ENCODE measurements at regions not wholly inside any gene's neighbourhood (a gene's known extent, or its start where the extent isn't known, plus 50 kb on each side); places are given as distances from the start of the nearest gene placed in this dataset.

DNA sequence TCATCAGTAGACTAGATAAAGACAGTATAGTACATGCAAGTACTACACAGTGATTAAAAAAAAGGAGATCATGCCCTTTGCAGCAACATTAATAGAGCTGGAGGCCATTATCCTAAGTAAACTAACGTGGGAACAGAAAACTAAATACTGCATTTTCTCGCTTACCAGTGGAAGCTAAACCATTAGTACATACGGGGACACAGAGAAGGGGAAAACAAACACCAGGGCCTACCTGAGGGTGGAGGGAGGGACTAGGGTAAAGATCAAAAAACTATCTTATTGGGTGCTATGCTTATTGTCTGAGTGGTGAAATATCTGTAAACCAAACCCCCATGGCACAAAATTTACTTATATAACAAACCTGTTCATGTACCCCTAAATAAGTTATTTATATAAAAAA, 836.9 kb downstream of the SH3BGRL start (continued):
- TF ChIP-seq REST (tag by site-specific recombination; IDR thresholded peaks at IDR 0.05) = no peak
- TF ChIP-seq ZNF366 (tag by site-specific recombination; conservative IDR thresholded peaks at IDR 0.05) = no peak

GRCh38 chrX:82041034-82041433, 839.1 kb downstream of the SH3BGRL start:
- TF ChIP-seq, protein P1, sequence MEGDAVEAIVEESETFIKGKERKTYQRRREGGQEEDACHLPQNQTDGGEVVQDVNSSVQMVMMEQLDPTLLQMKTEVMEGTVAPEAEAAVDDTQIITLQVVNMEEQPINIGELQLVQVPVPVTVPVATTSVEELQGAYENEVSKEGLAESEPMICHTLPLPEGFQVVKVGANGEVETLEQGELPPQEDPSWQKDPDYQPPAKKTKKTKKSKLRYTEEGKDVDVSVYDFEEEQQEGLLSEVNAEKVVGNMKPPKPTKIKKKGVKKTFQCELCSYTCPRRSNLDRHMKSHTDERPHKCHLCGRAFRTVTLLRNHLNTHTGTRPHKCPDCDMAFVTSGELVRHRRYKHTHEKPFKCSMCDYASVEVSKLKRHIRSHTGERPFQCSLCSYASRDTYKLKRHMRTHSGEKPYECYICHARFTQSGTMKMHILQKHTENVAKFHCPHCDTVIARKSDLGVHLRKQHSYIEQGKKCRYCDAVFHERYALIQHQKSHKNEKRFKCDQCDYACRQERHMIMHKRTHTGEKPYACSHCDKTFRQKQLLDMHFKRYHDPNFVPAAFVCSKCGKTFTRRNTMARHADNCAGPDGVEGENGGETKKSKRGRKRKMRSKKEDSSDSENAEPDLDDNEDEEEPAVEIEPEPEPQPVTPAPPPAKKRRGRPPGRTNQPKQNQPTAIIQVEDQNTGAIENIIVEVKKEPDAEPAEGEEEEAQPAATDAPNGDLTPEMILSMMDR (tag by site-specific recombination; IDR thresholded peaks at IDR 0.05) = no peak
- TF ChIP-seq ZNF24 (tag by site-specific recombination; IDR thresholded peaks at IDR 0.05) (no peak), ZBTB26 (tag by site-specific recombination; optimal IDR thresholded peaks at IDR 0.05) (no peak), RBAK (tag by site-specific recombination; IDR thresholded peaks at IDR 0.05) (no peak), ZNF280C (tag by site-specific recombination; IDR thresholded peaks at IDR 0.05) (no peak)
- ChIA-PET CTCF (no interaction called here), POLR2A (no interaction called here)
- no peak overlapping the region for H3K4me3 ChIP-seq (ENCODE audit: low read depth, low read length)
- no peaks in the 10 kb centered on the region; a peak in 1 of 3 replicates for H3K36me3 ChIP-seq (ENCODE audit: control insufficient read depth in 2 of 2, insufficient read depth in 1 of 2, low read length in 2 of 2)
- no peak overlapping the region for H3K27ac ChIP-seq (ENCODE audit: extremely low read depth, low read depth, low read length)
- H3K9me3 ChIP-seq (ENCODE audit: control insufficient read depth, insufficient read depth, low read depth, low read length) = no peaks in the 10 kb centered on the region; the same call in none of the 2 replicates
- no peaks in the 10 kb centered on the region for H3K4me1 ChIP-seq (ENCODE audit: control insufficient read depth, insufficient read depth, low read length)

DNA sequence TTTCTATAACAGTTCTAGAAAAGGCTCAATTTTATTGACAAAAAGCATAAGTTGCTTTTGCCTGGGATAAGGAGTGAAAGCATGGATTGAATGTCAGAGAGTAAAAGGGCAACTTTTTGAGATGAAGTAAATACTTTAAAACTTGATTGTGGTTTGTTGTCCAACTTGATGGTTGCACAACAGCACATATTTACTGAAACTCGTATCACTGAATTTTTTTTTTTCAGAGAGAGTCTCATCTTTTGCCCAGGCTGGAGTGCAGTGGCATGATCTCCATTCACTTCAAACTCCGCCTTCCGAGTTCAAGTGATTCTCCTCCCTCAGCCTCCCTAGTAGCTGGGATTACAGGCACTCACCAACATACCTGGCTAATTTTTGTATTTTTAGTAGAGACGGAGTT, 856.8 kb downstream of the SH3BGRL start:
- POLR2A ChIA-PET = no interaction called here
- Histone ChIP-seq H3K27ac (ENCODE audit: extremely low read depth, low read depth, low read length) (no peak overlapping the region), H3K4me1 (ENCODE audit: control insufficient read depth, insufficient read depth, low read length) (no peaks in the 10 kb centered on the region), H3K4me3 (ENCODE audit: low read depth, low read length) (no peak overlapping the region), H3K36me3 (ENCODE audit: control insufficient read depth in 2 of 2, insufficient read depth in 1 of 2, low read length in 2 of 2) (no peaks in the 10 kb centered on the region), H3K9me3 (ENCODE audit: control insufficient read depth, insufficient read depth, low read depth, low read length) (no peaks in the 10 kb centered on the region)
- CTCF ChIA-PET = no interaction called here
- TF ChIP-seq ZBTB1 (tag by site-specific recombination; IDR thresholded peaks at IDR 0.05) = no peak
- no peak for TF ChIP-seq TRIM28 (IDR thresholded peaks at IDR 0.05; ENCODE audit: borderline replicate concordance, low read length)
- TF ChIP-seq, protein P2, sequence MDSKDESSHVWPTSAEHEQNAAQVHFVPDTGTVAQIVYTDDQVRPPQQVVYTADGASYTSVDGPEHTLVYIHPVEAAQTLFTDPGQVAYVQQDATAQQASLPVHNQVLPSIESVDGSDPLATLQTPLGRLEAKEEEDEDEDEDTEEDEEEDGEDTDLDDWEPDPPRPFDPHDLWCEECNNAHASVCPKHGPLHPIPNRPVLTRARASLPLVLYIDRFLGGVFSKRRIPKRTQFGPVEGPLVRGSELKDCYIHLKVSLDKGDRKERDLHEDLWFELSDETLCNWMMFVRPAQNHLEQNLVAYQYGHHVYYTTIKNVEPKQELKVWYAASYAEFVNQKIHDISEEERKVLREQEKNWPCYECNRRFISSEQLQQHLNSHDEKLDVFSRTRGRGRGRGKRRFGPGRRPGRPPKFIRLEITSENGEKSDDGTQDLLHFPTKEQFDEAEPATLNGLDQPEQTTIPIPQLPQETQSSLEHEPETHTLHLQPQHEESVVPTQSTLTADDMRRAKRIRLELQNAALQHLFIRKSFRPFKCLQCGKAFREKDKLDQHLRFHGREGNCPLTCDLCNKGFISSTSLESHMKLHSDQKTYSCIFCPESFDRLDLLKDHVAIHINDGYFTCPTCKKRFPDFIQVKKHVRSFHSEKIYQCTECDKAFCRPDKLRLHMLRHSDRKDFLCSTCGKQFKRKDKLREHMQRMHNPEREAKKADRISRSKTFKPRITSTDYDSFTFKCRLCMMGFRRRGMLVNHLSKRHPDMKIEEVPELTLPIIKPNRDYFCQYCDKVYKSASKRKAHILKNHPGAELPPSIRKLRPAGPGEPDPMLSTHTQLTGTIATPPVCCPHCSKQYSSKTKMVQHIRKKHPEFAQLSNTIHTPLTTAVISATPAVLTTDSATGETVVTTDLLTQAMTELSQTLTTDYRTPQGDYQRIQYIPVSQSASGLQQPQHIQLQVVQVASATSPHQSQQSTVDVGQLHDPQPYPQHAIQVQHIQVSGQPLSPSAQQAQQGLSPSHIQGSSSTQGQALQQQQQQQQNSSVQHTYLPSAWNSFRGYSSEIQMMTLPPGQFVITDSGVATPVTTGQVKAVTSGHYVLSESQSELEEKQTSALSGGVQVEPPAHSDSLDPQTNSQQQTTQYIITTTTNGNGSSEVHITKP (tag by site-specific recombination; IDR thresholded peaks at IDR 0.05) = no peak
- TF ChIP-seq, protein P3, sequence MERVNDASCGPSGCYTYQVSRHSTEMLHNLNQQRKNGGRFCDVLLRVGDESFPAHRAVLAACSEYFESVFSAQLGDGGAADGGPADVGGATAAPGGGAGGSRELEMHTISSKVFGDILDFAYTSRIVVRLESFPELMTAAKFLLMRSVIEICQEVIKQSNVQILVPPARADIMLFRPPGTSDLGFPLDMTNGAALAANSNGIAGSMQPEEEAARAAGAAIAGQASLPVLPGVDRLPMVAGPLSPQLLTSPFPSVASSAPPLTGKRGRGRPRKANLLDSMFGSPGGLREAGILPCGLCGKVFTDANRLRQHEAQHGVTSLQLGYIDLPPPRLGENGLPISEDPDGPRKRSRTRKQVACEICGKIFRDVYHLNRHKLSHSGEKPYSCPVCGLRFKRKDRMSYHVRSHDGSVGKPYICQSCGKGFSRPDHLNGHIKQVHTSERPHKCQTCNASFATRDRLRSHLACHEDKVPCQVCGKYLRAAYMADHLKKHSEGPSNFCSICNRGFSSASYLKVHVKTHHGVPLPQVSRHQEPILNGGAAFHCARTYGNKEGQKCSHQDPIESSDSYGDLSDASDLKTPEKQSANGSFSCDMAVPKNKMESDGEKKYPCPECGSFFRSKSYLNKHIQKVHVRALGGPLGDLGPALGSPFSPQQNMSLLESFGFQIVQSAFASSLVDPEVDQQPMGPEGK (tag by site-specific recombination; IDR thresholded peaks at IDR 0.05) = no peak
- TF ChIP-seq ZNF670 (tag by site-specific recombination; IDR thresholded peaks at IDR 0.05; ENCODE audit: low read depth) = no peak
- TF ChIP-seq ZNF223 (tag by site-specific recombination; IDR thresholded peaks at IDR 0.05) = no peak
- TF ChIP-seq HIC1 (tag by site-specific recombination; IDR thresholded peaks at IDR 0.05) = no peak
- no peak for TF ChIP-seq ZNF768 (tag by site-specific recombination; IDR thresholded peaks at IDR 0.05)

Data from HEK293 (cell line).